C4-2B (cell line): ENCODE measurements at regions not wholly inside any gene's neighbourhood (a gene's known extent, or its start where the extent isn't known, plus 50 kb on each side); places are given as distances from the start of the nearest gene placed in this dataset.

Source experiments
- H3K27ac ChIP-seq: fragments of 450-650 bp; 2 replicates; pipeline ENCODE4 v1.5.1; 2017
- CTCF ChIP-seq: fragments of 450-650 bp; conservative IDR thresholded peaks from 2 replicates; pipeline ENCODE4 v1.5.1; 2017; ENCODE audit warnings: mild to moderate bottlenecking
- ZFX ChIP-seq: fragments of 450-650 bp; IDR thresholded peaks from 2 replicates; pipeline ENCODE4 v1.6.1; 2017

- TF ChIP-seq CTCF (no peak), ZFX (no peak)
- H3K27ac ChIP-seq, result no peak overlapping the region
Measured at GRCh38 chr18:57223144-57223870, 76.4 kb downstream of the BOD1L2 start.

- no peak for TF ChIP-seq CTCF
- no peak for TF ChIP-seq ZFX
Measured at GRCh38 chr18:57230861-57231585, 84.1 kb downstream of the BOD1L2 start.

GRCh38 chr18:57231864-57232263 lies 85.0 kb downstream of the BOD1L2 start:
- TF ChIP-seq ZFX (no peak), CTCF (no peak)
- no peak overlapping the region for H3K27ac ChIP-seq

More at GRCh38 chr18:57230861-57231585, 84.1 kb downstream of the BOD1L2 start:
- no peak overlapping the region for H3K27ac ChIP-seq

GRCh38 chr18:57234346-57234745 lies 87.5 kb downstream of the BOD1L2 start:
- TF ChIP-seq CTCF (no peak), ZFX (no peak)
- H3K27ac ChIP-seq, result no peak overlapping the region

GRCh38 chr18:57241869-57242268 lies 95.0 kb downstream of the BOD1L2 start:
- peak overlapping the region; percentile 34; the same call in 1 of the 2 replicates for H3K27ac ChIP-seq
- TF ChIP-seq ZFX (no peak), CTCF (no peak)

GRCh38 chr18:57242285-57242684 lies 95.4 kb downstream of the BOD1L2 start:
- peak overlapping the region; percentile 34; the same call in 1 of the 2 replicates for H3K27ac ChIP-seq
- TF ChIP-seq CTCF (no peak), ZFX (no peak)

- no peak overlapping the region for H3K27ac ChIP-seq
- TF ChIP-seq ZFX, result no peak
- no peak for TF ChIP-seq CTCF
Measured at GRCh38 chr18:57243624-57244179, 96.8 kb downstream of the BOD1L2 start.
